OCI-LY1 (cell line): ENCODE measurements at regions not wholly inside any gene's neighbourhood (a gene's known extent, or its start where the extent isn't known, plus 50 kb on each side); places are given as distances from the start of the nearest gene placed in this dataset.

Experiments used
- H2AFZ ChIP-seq: fragments of 200-600 bp; sonication (generic), shearing (Covaris generic); 2 replicates; pipeline ENCODE4 v1.6.0; 2014; ENCODE audit warnings: antibody characterized with exemption, mild to moderate bottlenecking, low read length
- H3F3A ChIP-seq: fragments of 200-600 bp; sonication (generic), shearing (Covaris generic); 2 replicates; pipeline ENCODE4 v1.6.0; 2014; ENCODE audit warnings: mild to moderate bottlenecking, antibody characterized with exemption, low read length, moderate library complexity; ENCODE audit not compliant: insufficient read depth
- H3K27ac ChIP-seq: fragments of 200-600 bp; sonication (generic); 2 replicates; pipeline ENCODE4 v1.5.1; 2014; ENCODE audit warnings: low read length, mixed run types, mild to moderate bottlenecking, low read depth; ENCODE audit not compliant: poor library complexity, severe bottlenecking
- H3K27me3 ChIP-seq: fragments of 200-600 bp; sonication (generic); 2 replicates; pipeline ENCODE4 v1.6.0; 2014; ENCODE audit warnings: antibody characterized with exemption, mild to moderate bottlenecking, low read length, moderate library complexity; ENCODE audit not compliant: insufficient read depth
- H3K36me3 ChIP-seq: fragments of 200-600 bp; sonication (generic); 2 replicates; pipeline ENCODE4 v1.6.1; 2014; ENCODE audit warnings: mild to moderate bottlenecking, antibody characterized with exemption, low read length, moderate library complexity, mixed read lengths; ENCODE audit not compliant: insufficient read depth
- H3K4me1 ChIP-seq: fragments of 200-600 bp; sonication (generic); 2 replicates; pipeline ENCODE4 v1.5.1; 2014; ENCODE audit warnings: mild to moderate bottlenecking, low read length, moderate library complexity; ENCODE audit not compliant: insufficient read depth, severe bottlenecking
- H3K4me2 ChIP-seq: fragments of 200-600 bp; sonication (generic), shearing (Covaris generic); 2 replicates; pipeline ENCODE4 v1.6.1; 2014; ENCODE audit warnings: low read length
- H3K4me3 ChIP-seq: fragments of 200-600 bp; sonication (generic); 2 replicates; pipeline ENCODE4 v1.5.1; 2014; ENCODE audit warnings: low read length, low read depth, mild to moderate bottlenecking, mixed read lengths; ENCODE audit not compliant: poor library complexity, severe bottlenecking
- H3K79me2 ChIP-seq: fragments of 200-600 bp; shearing (Covaris generic); 2 replicates; pipeline ENCODE4 v1.6.1; 2016; ENCODE audit warnings: mixed run types, low read length, mixed read lengths; ENCODE audit not compliant: insufficient read depth
- H3K9ac ChIP-seq: fragments of 200-600 bp; sonication (generic), shearing (Covaris generic); 2 replicates; pipeline ENCODE4 v1.6.1; 2014; ENCODE audit warnings: mild to moderate bottlenecking, low read length, mixed read lengths
- H3K9me2 ChIP-seq: fragments of 200-600 bp; sonication (generic), shearing (Covaris generic); 2 replicates; pipeline ENCODE4 v1.6.1; 2014; ENCODE audit warnings: low read depth, mild to moderate bottlenecking, low read length, mixed read lengths
- H3K9me3 ChIP-seq: fragments of 200-600 bp; shearing (Covaris generic); 2 replicates; pipeline ENCODE4 v1.6.1; 2014; ENCODE audit warnings: low read length, mixed read lengths
- H4K20me1 ChIP-seq: fragments of 200-600 bp; sonication (generic), shearing (Covaris generic); 2 replicates; pipeline ENCODE4 v1.6.0; 2016; ENCODE audit warnings: mild to moderate bottlenecking, low read length; ENCODE audit not compliant: insufficient read depth
- EZH2 ChIP-seq: fragments of 200-600 bp; sonication (generic), shearing (Covaris generic); IDR thresholded peaks from 2 replicates; pipeline ENCODE4 v1.8.0; 2017; ENCODE audit warnings: borderline replicate concordance, mixed run types, mild to moderate bottlenecking, antibody characterized with exemption, low read length, moderate library complexity, mixed read lengths
- TF ChIP-seq, protein P1 (sequence below): fragments of 200-600 bp; sonication (generic), shearing (Covaris generic); IDR thresholded peaks from 2 replicates; pipeline ENCODE4 v1.5.1; 2017; ENCODE audit warnings: mild to moderate bottlenecking, antibody characterized with exemption, low read length, moderate library complexity, mixed read lengths

DNA sequence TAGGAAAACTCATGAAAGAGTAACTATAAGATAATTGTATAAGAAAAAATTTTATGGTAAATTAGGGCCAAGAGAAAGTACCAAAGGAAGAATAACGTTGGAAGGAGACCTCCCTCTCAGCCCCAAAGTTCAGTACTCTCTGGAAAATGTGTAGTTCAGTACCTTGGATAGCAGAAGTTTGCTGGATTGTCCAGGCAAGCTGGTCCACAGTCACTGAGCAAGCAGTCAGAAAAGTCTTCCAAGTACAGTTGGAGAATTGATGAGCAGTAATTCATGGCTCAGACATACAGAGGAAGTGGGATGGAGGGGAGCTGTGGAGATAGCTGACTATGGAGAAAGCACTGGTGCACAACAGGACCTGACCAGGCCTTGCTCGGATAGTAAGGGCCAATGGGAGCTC lies 598.2 kb upstream of the NDST4 start:
- TF ChIP-seq, protein P1, sequence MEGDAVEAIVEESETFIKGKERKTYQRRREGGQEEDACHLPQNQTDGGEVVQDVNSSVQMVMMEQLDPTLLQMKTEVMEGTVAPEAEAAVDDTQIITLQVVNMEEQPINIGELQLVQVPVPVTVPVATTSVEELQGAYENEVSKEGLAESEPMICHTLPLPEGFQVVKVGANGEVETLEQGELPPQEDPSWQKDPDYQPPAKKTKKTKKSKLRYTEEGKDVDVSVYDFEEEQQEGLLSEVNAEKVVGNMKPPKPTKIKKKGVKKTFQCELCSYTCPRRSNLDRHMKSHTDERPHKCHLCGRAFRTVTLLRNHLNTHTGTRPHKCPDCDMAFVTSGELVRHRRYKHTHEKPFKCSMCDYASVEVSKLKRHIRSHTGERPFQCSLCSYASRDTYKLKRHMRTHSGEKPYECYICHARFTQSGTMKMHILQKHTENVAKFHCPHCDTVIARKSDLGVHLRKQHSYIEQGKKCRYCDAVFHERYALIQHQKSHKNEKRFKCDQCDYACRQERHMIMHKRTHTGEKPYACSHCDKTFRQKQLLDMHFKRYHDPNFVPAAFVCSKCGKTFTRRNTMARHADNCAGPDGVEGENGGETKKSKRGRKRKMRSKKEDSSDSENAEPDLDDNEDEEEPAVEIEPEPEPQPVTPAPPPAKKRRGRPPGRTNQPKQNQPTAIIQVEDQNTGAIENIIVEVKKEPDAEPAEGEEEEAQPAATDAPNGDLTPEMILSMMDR: no peak
- no peak for TF ChIP-seq EZH2
- H3K4me1 ChIP-seq: no peaks in the 10 kb centered on the region
- H4K20me1 ChIP-seq: no peaks in the 10 kb centered on the region
- no peak overlapping the region for H3K27ac ChIP-seq
- H3K9me2 ChIP-seq: no peaks in the 10 kb centered on the region
- H3K4me3 ChIP-seq: no peak overlapping the region
- no peaks in the 10 kb centered on the region for H3K36me3 ChIP-seq
- no peaks in the 10 kb centered on the region for H3K79me2 ChIP-seq
- no peaks in the 10 kb centered on the region for H3K9me3 ChIP-seq
- H2AFZ ChIP-seq: no peak overlapping the region
- no peak overlapping the region for H3K9ac ChIP-seq
- no peaks in the 10 kb centered on the region for H3F3A ChIP-seq
- no peak overlapping the region for H3K4me2 ChIP-seq
- H3K27me3 ChIP-seq: no peaks in the 10 kb centered on the region

DNA sequence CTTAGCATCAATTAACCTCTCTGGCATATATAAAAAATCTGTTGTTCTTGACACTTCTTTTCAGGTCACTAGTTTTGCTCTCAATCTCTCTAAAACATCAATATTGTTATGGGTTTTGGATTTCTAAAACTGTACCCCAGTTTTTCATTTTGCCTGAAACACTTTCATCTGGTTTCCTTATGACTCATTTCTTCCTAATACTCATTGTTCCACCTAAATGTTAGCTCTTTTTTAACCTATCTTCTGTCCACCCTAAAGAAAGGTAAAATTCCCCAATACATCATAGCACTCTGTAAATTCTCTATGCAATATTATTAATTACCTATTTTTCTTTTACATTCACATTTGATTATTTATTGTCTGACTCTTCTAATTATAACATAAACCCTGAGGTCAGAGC lies 575.5 kb upstream of the NDST4 start:
- Histone ChIP-seq H3K4me3 (no peak overlapping the region), H2AFZ (no peak overlapping the region), H3K9ac (no peak overlapping the region), H3K9me3 (no peaks in the 10 kb centered on the region), H3K4me1 (no peaks in the 10 kb centered on the region), H3K27ac (no peak overlapping the region), H3K79me2 (no peaks in the 10 kb centered on the region), H3K4me2 (no peak overlapping the region), H3F3A (no peaks in the 10 kb centered on the region), H4K20me1 (no peaks in the 10 kb centered on the region), H3K9me2 (no peaks in the 10 kb centered on the region), H3K36me3 (no peaks in the 10 kb centered on the region), H3K27me3 (no peaks in the 10 kb centered on the region)
- TF ChIP-seq EZH2: no peak
- TF ChIP-seq, protein P1: no peak

DNA sequence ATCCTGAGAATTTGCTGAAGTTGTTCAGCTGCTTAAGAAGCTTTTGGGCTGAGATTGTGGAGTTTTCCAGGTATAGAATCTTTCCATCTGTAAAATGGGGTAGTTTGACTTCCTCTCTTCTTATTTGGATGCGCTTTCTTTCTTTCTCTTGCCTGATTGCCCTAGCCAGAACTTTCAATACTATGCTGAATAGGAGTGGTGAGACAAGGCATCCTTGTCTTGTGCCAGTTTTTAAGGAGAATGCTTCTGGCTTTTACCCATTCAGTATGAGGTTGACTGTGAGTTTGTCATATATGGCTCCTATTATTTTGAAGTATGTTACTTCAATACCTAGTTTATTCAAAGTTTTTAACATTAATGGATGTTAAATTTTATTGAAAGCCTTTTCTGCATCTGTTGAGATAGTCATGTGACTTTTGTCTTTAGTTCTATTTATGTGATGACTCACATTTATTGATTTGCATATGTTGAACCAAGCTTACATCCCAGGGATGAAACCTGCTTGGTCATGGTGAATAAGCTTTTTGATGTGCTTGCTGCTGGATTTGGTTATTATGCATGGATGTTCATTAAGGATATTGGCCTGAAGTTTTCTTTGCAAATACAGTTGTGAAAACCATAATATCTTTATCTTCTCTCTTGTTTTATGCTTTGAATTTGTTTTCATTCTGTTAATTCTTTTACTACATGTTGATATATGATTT lies 573.8 kb upstream of the NDST4 start:
- H3K4me3 ChIP-seq: no peak overlapping the region
- no peak overlapping the region for H3K9ac ChIP-seq
- H4K20me1 ChIP-seq: no peaks in the 10 kb centered on the region
- H3K27me3 ChIP-seq: no peaks in the 10 kb centered on the region
- no peak overlapping the region for H3K4me2 ChIP-seq
- no peaks in the 10 kb centered on the region for H3K36me3 ChIP-seq
- TF ChIP-seq, protein P1: no peak
- no peak for TF ChIP-seq EZH2
- H3K4me1 ChIP-seq: no peaks in the 10 kb centered on the region
- no peaks in the 10 kb centered on the region for H3F3A ChIP-seq
- no peak overlapping the region for H3K27ac ChIP-seq
- no peaks in the 10 kb centered on the region for H3K79me2 ChIP-seq
- H3K9me3 ChIP-seq: no peaks in the 10 kb centered on the region
- H3K9me2 ChIP-seq: no peaks in the 10 kb centered on the region
- H2AFZ ChIP-seq: no peak overlapping the region
